Suprapubic skin (tissue), 4 donors: ENCODE measurements at regions not wholly inside any gene's neighbourhood (a gene's known extent, or its start where the extent isn't known, plus 50 kb on each side); places are given as distances from the start of the nearest gene placed in this dataset.

Source experiments
- EP300 ChIP-seq: sonication (generic); formaldehyde crosslinking; IDR thresholded peaks from one replicate; pipeline ENCODE4 v1.6.1; 2017; ENCODE audit warnings: antibody characterized with exemption
- POLR2A ChIP-seq, 2 donors: fragments of 450-650 bp; IDR thresholded peaks; one replicate each; pipeline ENCODE4 v1.6.1; 2017; ENCODE audit warnings: antibody characterized with exemption in 2 of 2, mild to moderate bottlenecking in 2 of 2, moderate library complexity in 2 of 2
- POLR2AphosphoS5 ChIP-seq, 3 donors: sonication (generic); formaldehyde crosslinking; IDR thresholded peaks; one replicate each; pipeline ENCODE4 v1.6.1; 2017; ENCODE audit warnings: antibody characterized with exemption in 3 of 3
- TF ChIP-seq, protein P1 (sequence below), 2 donors: fragments of 200-600 bp in 1 of 2; fragments of 450-650 bp in 1 of 2; sonication (generic) in 1 of 2; IDR thresholded peaks; one replicate each; pipeline ENCODE4 v1.5.1; 2016 to 2019; ENCODE audit warnings: antibody characterized with exemption in 2 of 2, mild to moderate bottlenecking in 1 of 2, moderate library complexity in 1 of 2

DNA sequence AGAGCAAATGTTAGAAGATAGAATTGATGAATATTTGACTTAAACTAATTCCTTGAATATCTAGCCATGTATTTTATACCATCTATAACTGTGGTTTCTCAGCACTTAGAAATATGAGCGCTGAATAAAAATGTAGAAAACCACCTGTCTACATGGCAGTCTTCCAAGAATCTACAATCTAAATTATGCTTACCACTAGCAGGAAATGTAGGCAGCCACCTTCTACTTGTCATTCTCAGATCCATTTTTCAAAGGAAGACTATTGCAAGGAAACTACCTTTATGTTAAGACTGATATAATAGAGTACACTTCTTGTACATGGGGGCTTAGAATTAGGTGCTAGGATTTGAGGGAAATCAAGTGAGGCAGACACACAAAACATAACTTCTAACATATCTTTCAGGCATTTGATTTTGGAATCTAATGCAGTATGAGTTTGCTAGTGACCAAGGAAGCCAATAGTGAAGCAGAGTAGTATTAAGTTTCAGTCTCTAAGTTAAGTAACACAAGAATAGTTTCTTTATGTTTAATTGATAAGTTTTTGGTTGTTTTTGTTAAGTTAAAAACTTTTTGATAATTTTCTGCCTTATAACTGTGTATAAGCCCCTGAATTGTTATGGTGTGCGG is 175.9 kb upstream of the ITGA4 start:
- TF ChIP-seq, protein P1, sequence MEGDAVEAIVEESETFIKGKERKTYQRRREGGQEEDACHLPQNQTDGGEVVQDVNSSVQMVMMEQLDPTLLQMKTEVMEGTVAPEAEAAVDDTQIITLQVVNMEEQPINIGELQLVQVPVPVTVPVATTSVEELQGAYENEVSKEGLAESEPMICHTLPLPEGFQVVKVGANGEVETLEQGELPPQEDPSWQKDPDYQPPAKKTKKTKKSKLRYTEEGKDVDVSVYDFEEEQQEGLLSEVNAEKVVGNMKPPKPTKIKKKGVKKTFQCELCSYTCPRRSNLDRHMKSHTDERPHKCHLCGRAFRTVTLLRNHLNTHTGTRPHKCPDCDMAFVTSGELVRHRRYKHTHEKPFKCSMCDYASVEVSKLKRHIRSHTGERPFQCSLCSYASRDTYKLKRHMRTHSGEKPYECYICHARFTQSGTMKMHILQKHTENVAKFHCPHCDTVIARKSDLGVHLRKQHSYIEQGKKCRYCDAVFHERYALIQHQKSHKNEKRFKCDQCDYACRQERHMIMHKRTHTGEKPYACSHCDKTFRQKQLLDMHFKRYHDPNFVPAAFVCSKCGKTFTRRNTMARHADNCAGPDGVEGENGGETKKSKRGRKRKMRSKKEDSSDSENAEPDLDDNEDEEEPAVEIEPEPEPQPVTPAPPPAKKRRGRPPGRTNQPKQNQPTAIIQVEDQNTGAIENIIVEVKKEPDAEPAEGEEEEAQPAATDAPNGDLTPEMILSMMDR (IDR thresholded peaks at IDR 0.05) = no peak
- TF ChIP-seq POLR2A (IDR thresholded peaks at IDR 0.05) (no peak), EP300 (no peak), POLR2AphosphoS5 (IDR thresholded peaks at IDR 0.05) (no peak)
